GM18861 (cell line): ENCODE measurements at regions not wholly inside any gene's neighbourhood (a gene's known extent, or its start where the extent isn't known, plus 50 kb on each side); places are given as distances from the start of the nearest gene placed in this dataset.
"Not testable (repeated sequence)": the region's sequence is repeated elsewhere in the genome, so short reads cannot be mapped to it uniquely, and the experiment has no call there.

Experiments
- ATAC-seq: cut with Tn5 transposase; IDR thresholded peaks from one replicate; pipeline ENCODE4 v1.9.1; 2021; ENCODE audit not compliant: unreplicated experiment

GRCh38 chr14:81738946-81739659, 205.4 kb upstream of the SEL1L start:
- no peak for ATAC-seq

GRCh38 chr14:81743605-81744004, 210.0 kb upstream of the SEL1L start:
- ATAC-seq: no peak

DNA sequence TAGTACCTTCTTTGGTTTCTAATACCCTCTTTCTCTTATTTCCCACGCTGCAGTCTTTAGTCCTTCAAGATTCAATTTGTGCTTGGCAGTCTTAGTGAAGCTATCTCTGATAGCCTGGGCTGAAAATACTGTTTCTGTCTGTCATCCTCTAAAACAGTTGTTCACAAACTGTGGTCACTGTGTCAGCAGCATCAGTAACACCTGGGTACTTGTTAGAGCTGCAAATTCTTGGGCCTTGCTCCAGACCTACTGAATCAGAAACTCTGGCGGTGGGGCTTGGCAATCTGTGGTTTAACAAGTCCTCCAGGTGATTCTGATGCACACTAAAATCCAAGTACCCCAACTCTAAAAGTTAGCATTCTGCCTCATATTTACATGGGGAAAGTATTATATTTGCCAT, 217.5 kb upstream of the SEL1L start:
- ATAC-seq: no peak

- no peak for ATAC-seq
These were observed 225.9 kb upstream of the SEL1L start for GRCh38 chr14:81759541-81759940.

- ATAC-seq: no peak
These were observed 232.1 kb upstream of the SEL1L start for GRCh38 chr14:81765651-81766275.

DNA sequence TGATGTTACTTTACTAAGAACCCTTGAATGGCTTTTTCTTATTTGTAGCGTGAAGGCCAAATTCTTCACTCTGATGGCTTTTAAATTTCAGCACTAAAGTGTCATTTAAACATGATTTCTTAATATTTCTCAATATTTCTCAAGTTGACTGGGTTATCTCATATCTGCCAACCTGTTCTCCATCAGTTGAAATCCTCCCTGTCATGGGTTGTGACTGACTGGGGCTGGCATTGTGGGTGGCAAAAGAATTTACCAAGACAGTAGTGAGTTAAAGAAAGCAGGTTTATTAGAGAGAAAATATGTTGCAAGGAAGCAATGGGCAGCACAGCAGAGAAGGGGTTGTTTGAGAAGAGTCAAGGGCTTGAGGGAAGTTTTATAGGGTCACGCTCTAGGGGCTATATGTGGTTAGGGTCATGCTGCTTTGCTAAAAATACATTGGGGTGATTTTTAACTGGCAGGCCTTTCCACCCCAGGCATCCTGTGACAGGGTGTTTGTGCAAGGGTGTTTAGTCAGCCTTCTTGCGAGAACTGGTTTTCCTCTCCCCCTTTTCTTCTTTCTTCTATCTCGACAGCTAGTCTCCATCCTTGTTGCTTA, 232.8 kb upstream of the SEL1L start:
- ATAC-seq: no peak

- no peak for ATAC-seq
These were observed 233.8 kb upstream of the SEL1L start for GRCh38 chr14:81767266-81767995.

GRCh38 chr14:81771651-81772275, 238.1 kb upstream of the SEL1L start:
- no peak for ATAC-seq

DNA sequence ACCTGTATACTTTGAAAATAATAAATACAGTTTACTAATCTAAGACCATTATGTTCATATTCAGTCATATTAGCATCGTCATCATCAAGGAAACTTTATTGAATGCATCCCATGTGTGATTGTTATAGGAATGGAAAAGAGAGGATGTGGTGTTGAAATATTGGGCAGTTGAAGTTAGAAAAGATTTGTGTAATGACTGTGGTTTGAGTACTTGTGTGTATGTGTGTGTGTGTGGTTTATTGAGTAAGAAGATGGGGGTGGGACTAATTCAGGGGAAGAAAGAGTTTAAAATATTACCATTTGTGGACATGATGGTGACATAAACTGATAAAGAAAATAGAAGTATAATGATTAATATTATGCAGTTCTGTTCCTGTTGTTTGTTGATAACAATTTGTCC, 238.7 kb upstream of the SEL1L start:
- ATAC-seq: no peak

GRCh38 chr14:81776531-81776930, 242.9 kb upstream of the SEL1L start:
- ATAC-seq: no peak

GRCh38 chr14:81781798-81782197, 248.1 kb upstream of the SEL1L start:
- ATAC-seq: not testable (repeated sequence)

DNA sequence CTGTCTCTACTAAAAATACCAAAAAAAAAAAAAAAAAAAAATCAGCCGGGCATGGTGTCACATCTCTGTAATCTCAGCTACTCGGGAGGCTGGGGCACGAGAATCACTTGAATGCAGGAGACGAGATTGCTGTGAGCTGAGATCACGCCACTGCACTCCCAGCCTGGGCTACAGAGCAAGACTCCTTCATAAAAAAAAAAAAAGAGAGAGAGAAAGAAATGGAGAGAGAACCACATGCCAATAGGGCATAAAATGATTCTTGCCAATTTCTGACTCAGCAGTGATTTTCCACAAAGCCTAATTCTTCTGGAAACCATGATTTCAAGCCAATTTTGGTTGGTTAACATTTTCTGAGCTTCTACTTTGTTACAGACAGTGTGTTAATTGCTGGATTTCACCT, 250.4 kb upstream of the SEL1L start:
- no peak for ATAC-seq

- ATAC-seq: no peak
These were observed 263.7 kb upstream of the SEL1L start for GRCh38 chr14:81797315-81797714.

DNA sequence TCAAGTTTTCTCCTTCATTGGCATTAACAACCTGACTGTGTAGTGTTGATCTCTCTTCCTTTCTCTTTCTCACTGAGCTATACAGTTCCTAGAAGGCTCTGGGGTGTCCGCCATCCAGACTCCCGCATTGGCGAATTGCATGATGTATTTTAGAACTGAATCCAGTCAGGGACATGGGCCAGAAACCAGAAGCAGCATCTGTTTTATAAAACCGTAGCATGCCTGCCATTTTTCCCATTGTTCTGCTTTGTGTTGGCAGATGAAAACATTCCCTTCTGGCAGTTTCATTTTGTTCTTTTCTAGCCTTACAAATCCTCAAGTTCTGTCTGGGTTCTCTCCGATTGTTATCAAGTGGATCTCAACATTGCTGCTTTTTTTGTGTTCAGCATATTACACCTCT, 268.3 kb upstream of the SEL1L start:
- ATAC-seq: no peak

- no peak for ATAC-seq
These were observed 268.7 kb upstream of the SEL1L start for GRCh38 chr14:81802341-81802740.

DNA sequence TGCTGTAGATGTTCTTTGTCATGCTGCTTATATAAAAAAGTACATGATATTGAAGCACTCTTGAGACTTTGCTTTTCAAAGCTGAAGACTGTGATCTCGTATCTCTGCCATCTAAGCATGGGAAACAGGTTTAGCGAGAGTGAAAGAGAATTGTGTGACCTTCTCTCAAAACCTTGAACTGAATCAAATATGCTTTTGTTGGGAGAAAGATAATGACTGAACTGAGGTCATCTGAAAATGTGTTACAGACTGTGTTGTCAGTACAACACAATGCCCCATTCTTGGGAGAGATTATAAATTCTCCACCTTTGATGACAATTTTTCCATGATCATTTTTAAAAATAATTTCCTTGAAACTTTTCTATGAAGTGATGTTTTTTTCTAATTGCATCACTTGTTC, 272.1 kb upstream of the SEL1L start:
- ATAC-seq: no peak

DNA sequence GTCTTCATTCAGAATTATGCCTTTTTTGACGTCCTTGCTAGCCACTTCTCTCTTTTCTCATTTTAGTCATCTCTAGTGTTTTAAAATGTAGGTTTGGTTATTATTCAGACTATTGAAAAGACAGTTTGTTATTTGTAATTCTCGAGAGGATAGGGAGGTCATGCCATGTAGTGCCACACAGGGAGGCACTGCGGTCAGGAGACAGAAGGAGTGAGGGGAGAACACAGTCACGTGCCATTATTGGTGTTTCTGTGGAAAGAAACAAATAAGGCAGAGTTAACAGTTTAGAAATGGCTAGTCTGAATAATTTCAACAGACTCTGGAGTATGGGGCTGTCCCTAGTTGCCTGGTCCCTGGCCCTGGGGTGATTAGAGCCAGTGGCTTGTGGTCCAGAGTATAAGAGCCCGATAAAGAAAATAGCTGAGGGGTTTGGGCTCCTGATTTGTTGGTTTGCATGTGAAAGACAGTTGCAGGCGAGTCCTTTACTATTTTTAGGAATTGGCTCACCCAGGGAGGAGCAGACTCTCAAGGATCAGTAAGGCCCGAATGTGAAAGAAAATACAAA, 278.1 kb upstream of the SEL1L start:
- ATAC-seq: no peak

- no peak for ATAC-seq
These were observed 284.6 kb upstream of the SEL1L start for GRCh38 chr14:81818271-81818670.

DNA sequence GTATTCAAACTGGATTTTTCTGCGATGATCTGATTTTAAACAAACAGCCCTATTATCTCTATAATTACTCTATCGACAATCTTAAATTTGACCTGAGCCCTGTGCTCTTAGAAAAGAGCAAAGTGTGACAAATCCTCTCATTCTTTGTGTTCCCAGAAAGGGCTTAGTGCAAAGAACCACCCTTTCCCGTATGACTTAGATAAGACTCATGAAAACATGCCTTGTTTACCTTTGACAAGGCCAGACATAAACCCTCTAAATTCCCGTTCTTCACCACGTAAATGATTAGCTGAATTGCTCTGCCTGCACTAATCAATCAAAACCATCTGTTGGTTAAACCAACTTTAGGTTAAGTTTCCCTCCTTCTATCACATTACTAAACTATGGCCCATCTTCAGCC, 285.7 kb upstream of the SEL1L start:
- ATAC-seq: no peak

- no peak for ATAC-seq
These were observed 286.3 kb upstream of the SEL1L start for GRCh38 chr14:81819910-81820309.

DNA sequence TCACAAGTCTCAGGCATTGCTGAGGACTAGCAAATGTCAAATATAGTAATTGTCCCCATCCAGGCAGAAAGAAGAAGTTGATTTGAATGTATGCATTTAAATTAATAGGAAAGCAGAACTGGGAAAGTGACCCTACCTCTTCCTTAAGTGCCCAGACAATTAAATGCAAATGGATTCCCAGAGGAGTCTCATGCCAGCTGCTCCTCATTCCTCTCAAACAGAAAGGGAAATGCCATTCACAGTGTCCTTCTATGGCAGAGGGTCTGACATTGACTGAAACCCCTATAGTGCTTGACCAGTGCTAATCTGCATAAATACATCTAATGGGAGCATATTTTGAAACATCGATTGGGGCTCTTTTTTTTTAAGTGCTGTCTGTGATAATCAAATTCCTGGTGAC, 292.4 kb upstream of the SEL1L start:
- ATAC-seq: no peak
